Prostate gland (tissue), 2 donors: ENCODE measurements at regions not wholly inside any gene's neighbourhood (a gene's known extent, or its start where the extent isn't known, plus 50 kb on each side); places are given as distances from the start of the nearest gene placed in this dataset.
A peak's percentile ranks its signal among the peaks of the same experiment; 100 is the strongest.
"Not testable (repeated sequence)": the region's sequence is repeated elsewhere in the genome, so short reads cannot be mapped to it uniquely, and the experiment has no call there.

Experiments used
- DNase-seq: peaks from one replicate; pipeline ENCODE4 v3.0.0-alpha.2; 2019; ENCODE audit warnings: low spot score
- H3K27ac ChIP-seq, 2 donors: fragments of 200-600 bp; sonication (generic); 2 replicates each; pipeline ENCODE4 v1.5.1; 2017 to 2019
- H3K27me3 ChIP-seq: fragments of 200-600 bp; sonication (generic); replicated peaks from 2 replicates; pipeline ENCODE4 v1.5.1; 2019; ENCODE audit not compliant: insufficient read depth
- H3K36me3 ChIP-seq, 2 donors: fragments of 200-600 bp; sonication (generic); 1 replicate in 1 of 2; 2 replicates in 1 of 2; pipeline versions ENCODE4 v1.5.1 to v1.8.1; 2017 to 2019
- H3K4me1 ChIP-seq: fragments of 200-600 bp; sonication (generic); replicated peaks from 2 replicates; pipeline ENCODE4 v1.5.1; 2019
- H3K4me3 ChIP-seq, 2 donors: fragments of 200-600 bp; sonication (generic); 2 replicates each; pipeline ENCODE4 v1.5.1; 2017 to 2019
- H3K9me3 ChIP-seq: fragments of 200-600 bp; sonication (generic); 2 replicates; pipeline ENCODE4 v1.5.1; 2017
- POLR2A ChIP-seq: fragments of 450-650 bp; IDR thresholded peaks from one replicate; pipeline ENCODE4 v1.6.1; 2016; ENCODE audit warnings: antibody characterized with exemption, mild to moderate bottlenecking
- POLR2AphosphoS5 ChIP-seq: sonication (generic); formaldehyde crosslinking; IDR thresholded peaks from one replicate; pipeline ENCODE4 v1.6.1; 2017; ENCODE audit warnings: antibody characterized with exemption
- WGBS: methylation state at CpG from one replicate; pipeline ENCODE4 v1.1.5; 2018; 5-methylcytosine and 5-hydroxymethylcytosine counted together
- intact Hi-C: fragments of 100-400 bp; cut with DNase I; formaldehyde crosslinking; loops from one replicate; pipeline ENCODE4 v1.14.2; 2022
- TF ChIP-seq, protein P1 (sequence below), 4 experiments: fragments of 200-600 bp in 2 of 4; fragments of 450-650 bp in 2 of 4; sonication (generic) in 2 of 4; IDR thresholded peaks; 1 replicate in 3 of 4; 2 replicates in 1 of 4; pipeline ENCODE4 v1.5.1; 2016 to 2019; ENCODE audit warnings: antibody characterized with exemption in 4 of 4, mild to moderate bottlenecking in 2 of 4, moderate library complexity in 2 of 4

DNA sequence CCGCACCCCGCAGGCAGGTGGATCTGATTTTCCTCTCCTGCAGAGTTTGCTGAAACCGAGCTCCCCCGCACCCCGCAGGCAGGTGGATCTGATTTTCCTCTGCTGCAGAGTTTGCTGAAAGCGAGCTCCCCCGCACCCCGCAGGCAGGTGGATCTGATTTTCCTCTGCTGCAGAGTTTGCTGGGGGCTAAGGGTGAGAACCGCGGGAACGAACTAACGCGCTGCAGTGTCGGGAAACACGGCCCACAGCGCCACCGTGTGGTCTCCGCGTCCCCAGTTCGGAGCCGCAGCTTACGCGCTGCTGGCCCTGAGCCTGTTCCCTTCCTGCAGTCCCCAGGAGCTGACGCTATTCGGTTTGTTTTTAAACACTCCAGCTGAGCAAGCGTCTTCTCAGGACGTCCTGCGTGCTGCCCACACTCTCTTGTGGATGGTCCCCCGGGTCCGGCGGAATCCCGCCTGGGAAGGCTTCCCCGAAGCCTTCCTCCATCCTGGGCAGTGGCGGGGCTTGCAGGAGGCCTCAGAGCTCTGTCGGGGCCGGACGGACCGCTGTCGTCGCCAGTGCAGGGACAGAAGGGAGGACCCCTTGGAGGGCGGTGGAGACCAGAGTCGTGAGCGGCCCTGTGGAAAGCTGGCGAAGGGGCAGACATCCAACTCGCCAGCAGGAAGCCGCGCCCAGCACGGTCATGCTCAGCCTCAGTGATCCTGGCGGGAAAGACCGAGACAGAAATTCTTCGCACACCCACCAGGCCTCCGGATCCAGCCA lies 121.2 kb upstream of the LPCAT1 start:
- peaks cover 8% of the 10 kb centered on the region for H3K27me3 ChIP-seq
- TF ChIP-seq, protein P1, sequence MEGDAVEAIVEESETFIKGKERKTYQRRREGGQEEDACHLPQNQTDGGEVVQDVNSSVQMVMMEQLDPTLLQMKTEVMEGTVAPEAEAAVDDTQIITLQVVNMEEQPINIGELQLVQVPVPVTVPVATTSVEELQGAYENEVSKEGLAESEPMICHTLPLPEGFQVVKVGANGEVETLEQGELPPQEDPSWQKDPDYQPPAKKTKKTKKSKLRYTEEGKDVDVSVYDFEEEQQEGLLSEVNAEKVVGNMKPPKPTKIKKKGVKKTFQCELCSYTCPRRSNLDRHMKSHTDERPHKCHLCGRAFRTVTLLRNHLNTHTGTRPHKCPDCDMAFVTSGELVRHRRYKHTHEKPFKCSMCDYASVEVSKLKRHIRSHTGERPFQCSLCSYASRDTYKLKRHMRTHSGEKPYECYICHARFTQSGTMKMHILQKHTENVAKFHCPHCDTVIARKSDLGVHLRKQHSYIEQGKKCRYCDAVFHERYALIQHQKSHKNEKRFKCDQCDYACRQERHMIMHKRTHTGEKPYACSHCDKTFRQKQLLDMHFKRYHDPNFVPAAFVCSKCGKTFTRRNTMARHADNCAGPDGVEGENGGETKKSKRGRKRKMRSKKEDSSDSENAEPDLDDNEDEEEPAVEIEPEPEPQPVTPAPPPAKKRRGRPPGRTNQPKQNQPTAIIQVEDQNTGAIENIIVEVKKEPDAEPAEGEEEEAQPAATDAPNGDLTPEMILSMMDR (IDR thresholded peaks at IDR 0.05) = peak; percentile 59 to 90 (median 84)
- no peak for TF ChIP-seq POLR2A
- TF ChIP-seq POLR2AphosphoS5 = peak; percentile 49
- DNase-seq = peak; percentile 67
- no peaks in the 10 kb centered on the region for H3K9me3 ChIP-seq
- H3K27ac ChIP-seq = no peak overlapping the region
- H3K4me1 ChIP-seq = peaks cover 4% of the 10 kb centered on the region
- no peak overlapping the region for H3K4me3 ChIP-seq
- no peaks in the 10 kb centered on the region for H3K36me3 ChIP-seq
- intact Hi-C loops = loop anchor here (5.0 to 10.0 kb wide), 5 partner anchors 170 to 723 kb away; partner anchors contain the start of gene CLPTM1L
- 4% methylated on average over 43 of the region's 52 CpGs for WGBS

DNA sequence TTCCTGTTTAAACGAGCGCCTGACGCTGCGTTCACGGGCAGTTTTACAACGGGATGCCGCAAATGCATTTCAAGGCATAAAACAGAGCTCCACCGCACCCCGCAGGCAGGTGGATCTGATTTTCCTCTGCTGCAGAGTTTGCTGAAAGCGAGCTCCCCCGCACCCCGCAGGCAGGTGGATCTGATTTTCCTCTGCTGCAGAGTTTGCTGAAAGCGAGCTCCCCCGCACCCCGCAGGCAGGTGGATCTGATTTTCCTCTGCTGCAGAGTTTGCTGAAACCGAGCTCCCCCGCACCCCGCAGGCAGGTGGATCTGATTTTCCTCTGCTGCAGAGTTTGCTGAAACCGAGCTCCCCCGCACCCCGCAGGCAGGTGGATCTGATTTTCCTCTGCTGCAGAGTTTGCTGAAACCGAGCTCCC lies 120.6 kb upstream of the LPCAT1 start:
- H3K4me3 ChIP-seq, H3K4me1 ChIP-seq, DNase-seq, H3K27ac ChIP-seq, H3K9me3 ChIP-seq, H3K27me3 ChIP-seq, H3K36me3 ChIP-seq: not testable (repeated sequence)
- intact Hi-C loops = loop anchor here (5.0 to 10.0 kb wide), 5 partner anchors 170 to 722 kb away; partner anchors contain the start of gene CLPTM1L
- 11% methylated on average over 15 of the region's 22 CpGs for WGBS

DNA sequence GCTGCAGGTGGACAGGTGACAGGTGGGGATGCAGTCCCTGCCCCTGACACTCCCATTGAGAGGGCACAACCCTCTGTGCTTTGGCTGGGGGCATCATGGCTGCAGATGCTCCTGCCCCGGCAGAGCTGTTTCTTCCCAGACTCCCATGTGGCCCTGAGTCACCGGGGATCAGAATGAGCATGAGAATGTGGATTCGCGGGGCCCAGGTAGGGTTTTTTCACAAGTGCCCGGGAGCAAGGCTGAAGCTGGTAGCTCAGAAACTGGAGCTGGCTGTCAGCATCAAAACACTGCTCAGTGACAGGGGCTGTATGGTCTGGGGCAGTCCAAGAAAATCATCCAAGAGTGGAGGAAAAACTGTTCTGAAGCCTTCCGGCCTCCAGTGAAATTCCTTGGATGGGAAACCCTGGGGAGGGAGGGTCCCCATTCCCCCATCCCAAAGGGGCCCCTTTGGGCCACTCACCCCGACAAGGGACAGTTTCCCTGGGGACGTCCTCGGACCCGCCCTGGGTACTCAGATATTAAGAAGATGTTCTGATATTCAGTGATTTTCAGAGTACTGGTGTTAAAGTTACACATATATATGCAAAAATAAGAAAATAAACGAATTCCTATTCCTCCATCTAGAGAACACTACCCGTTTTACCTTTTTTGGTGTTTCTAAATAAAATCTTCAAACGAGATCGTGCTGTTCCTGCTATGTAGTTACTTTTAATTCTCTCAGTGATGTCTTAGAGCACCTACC lies 120.1 kb upstream of the LPCAT1 start:
- Histone ChIP-seq H3K27me3 (peaks cover 8% of the 10 kb centered on the region), H3K36me3 (no peaks in the 10 kb centered on the region), H3K4me1 (peaks cover 4% of the 10 kb centered on the region), H3K9me3 (no peaks in the 10 kb centered on the region), H3K27ac (no peak overlapping the region), H3K4me3 (no peak overlapping the region)
- WGBS = 21% methylated on average over 14 of the region's 14 CpGs
- DNase-seq = no peak
- TF ChIP-seq, protein P1 (IDR thresholded peaks at IDR 0.05) = no peak
- no peak for TF ChIP-seq POLR2AphosphoS5
- TF ChIP-seq POLR2A = no peak
- intact Hi-C loops = loop anchor here (5.0 to 10.0 kb wide), 5 partner anchors 169 to 722 kb away; partner anchors contain the start of gene CLPTM1L

DNA sequence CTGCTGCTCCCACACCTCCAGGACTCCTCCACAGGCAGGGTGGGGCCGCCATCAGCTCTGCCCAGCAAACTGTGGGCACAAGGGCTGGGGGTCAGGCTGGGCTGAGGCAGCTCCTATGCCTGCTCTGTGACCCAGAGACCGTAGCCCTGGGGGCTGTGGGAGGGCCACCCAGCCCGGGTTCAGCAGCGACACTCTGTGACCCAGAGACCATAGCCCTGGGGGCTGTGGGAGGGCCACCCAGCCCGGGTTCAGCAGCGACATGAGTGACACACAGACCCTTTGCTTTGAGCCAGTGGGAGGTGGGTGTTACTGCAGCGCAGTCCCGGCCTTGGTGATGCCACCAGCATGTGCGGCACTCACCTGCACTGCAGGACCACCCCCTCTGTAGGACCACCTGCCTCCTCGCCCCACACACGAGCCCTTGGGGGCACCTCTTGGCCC lies 118.9 kb upstream of the LPCAT1 start:
- no peak overlapping the region for H3K27ac ChIP-seq
- DNase-seq = no peak
- WGBS = 81% methylated on average over 11 of the region's 11 CpGs
- no peaks in the 10 kb centered on the region for H3K9me3 ChIP-seq
- peaks cover 4% of the 10 kb centered on the region for H3K4me1 ChIP-seq
- intact Hi-C loops = loop anchor here (5.0 to 10.0 kb wide), 5 partner anchors 168 to 720 kb away; partner anchors contain the start of gene CLPTM1L
- H3K27me3 ChIP-seq = peaks cover 6% of the 10 kb centered on the region
- no peaks in the 10 kb centered on the region for H3K36me3 ChIP-seq
- TF ChIP-seq, protein P1 (IDR thresholded peaks at IDR 0.05) = no peak
- no peak for TF ChIP-seq POLR2A
- TF ChIP-seq POLR2AphosphoS5 = no peak
- no peak overlapping the region for H3K4me3 ChIP-seq

DNA sequence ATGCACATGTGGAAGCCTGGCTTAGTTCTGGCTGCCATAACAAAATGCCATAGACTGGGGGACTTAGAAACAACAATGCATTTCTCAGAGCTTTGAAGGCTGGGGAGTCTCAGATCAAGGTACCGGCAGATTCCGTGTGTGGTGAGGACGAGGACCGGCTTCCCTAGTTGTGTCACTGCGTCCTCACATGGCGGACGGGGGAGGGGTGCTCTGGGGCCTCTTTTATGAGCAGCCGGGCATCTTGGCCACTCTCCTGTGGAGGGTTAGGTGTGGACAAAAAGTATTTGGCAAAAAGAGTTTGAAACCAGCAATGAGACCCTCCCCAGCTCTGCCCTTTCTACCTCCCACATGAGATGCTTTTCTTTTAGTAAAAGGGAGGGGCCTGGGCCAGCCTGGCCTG lies 118.5 kb upstream of the LPCAT1 start:
- intact Hi-C loops = loop anchor here (5.0 to 10.0 kb wide), 5 partner anchors 167 to 720 kb away; partner anchors contain the start of gene CLPTM1L
- WGBS = 63% methylated on average over 8 of the region's 8 CpGs
- Histone ChIP-seq H3K9me3 (no peaks in the 10 kb centered on the region), H3K27me3 (peaks cover 6% of the 10 kb centered on the region), H3K36me3 (no peaks in the 10 kb centered on the region), H3K4me3 (no peak overlapping the region), H3K27ac (no peak overlapping the region), H3K4me1 (peaks cover 4% of the 10 kb centered on the region)
- no peak for DNase-seq
- TF ChIP-seq POLR2AphosphoS5 (no peak), POLR2A (no peak)
- TF ChIP-seq, protein P1 (IDR thresholded peaks at IDR 0.05) = no peak
